A673 (cell line): ENCODE measurements at regions not wholly inside any gene's neighbourhood (a gene's known extent, or its start where the extent isn't known, plus 50 kb on each side); places are given as distances from the start of the nearest gene placed in this dataset.
"Not testable (repeated sequence)": the region's sequence is repeated elsewhere in the genome, so short reads cannot be mapped to it uniquely, and the experiment has no call there.

ENCODE experiments used
- BruUV-seq: library from RNA; stranded (reverse); fragments of 400-500 nt; replicated peaks from 2 replicates; lab custom pipeline; 2021; lab: Mats Ljungman, UMichigan
- CTCF ChIA-PET: fragments of 300-600 bp; sonication (Branson Sonifier 250); formaldehyde crosslinking; loops from one replicate; lab custom pipeline; 2022; ENCODE audit warnings: antibody characterized with exemption; lab: Charles Lee
- POLR2A ChIA-PET: fragments of 300-600 bp; sonication (Branson Sonifier 250); formaldehyde crosslinking; loops from one replicate; lab custom pipeline; 2022; ENCODE audit warnings: antibody characterized with exemption; ENCODE audit not compliant: low non-redundant PET; lab: Charles Lee
- DNase-seq: peaks from one replicate; pipeline ENCODE4 v3.0.0-alpha.2; 2015; ENCODE audit warnings: low spot score
- H3K27ac ChIP-seq: fragments of 200-600 bp; sonication (generic); 2 replicates; pipeline ENCODE4 v1.5.1; 2016; ENCODE audit warnings: mixed run types, low read depth, mild to moderate bottlenecking, mixed read lengths, antibody characterized with exemption, low read length; ENCODE audit not compliant: poor library complexity, severe bottlenecking
- H3K27me3 ChIP-seq: fragments of 200-600 bp; sonication (generic); replicated peaks from 2 replicates; pipeline ENCODE4 v1.6.1; 2017; ENCODE audit warnings: mixed run types, low read depth, mild to moderate bottlenecking, mixed read lengths, antibody characterized with exemption, low read length; ENCODE audit not compliant: insufficient read depth, poor library complexity
- H3K36me3 ChIP-seq: fragments of 200-600 bp; sonication (generic); 2 replicates; pipeline ENCODE4 v1.6.1; 2016; ENCODE audit warnings: mixed run types, mild to moderate bottlenecking, mixed read lengths, antibody characterized with exemption, low read length; ENCODE audit not compliant: insufficient read depth, poor library complexity, severe bottlenecking
- H3K4me1 ChIP-seq: fragments of 200-600 bp; sonication (generic); 2 replicates; pipeline ENCODE4 v1.6.1; 2017; ENCODE audit warnings: mixed run types, mild to moderate bottlenecking, mixed read lengths, antibody characterized with exemption, low read length; ENCODE audit not compliant: insufficient read depth, poor library complexity, severe bottlenecking
- H3K4me3 ChIP-seq: fragments of 200-600 bp; sonication (generic); 2 replicates; pipeline ENCODE4 v1.5.1; 2016; ENCODE audit warnings: low read depth, mixed run types, mild to moderate bottlenecking, mixed read lengths, low read length; ENCODE audit not compliant: poor library complexity, severe bottlenecking
- H3K9me3 ChIP-seq: fragments of 200-600 bp; sonication (generic); 2 replicates; pipeline ENCODE4 v1.6.1; 2016; ENCODE audit warnings: mixed run types, low read depth, mild to moderate bottlenecking, mixed read lengths, antibody characterized with exemption, low read length; ENCODE audit not compliant: poor library complexity, severe bottlenecking
- CTCF ChIP-seq: fragments of 300-800, 200-600 bp; sonication (generic); conservative IDR thresholded peaks from 2 replicates; pipeline ENCODE4 v1.5.1; 2017; ENCODE audit warnings: low read depth, mild to moderate bottlenecking, antibody characterized with exemption, low read length, moderate library complexity, mixed read lengths
- EZH2 ChIP-seq: fragments of 200-600 bp; sonication (generic); IDR thresholded peaks from 2 replicates; pipeline ENCODE4 v1.6.1; 2017; ENCODE audit warnings: borderline replicate concordance, low read depth, mild to moderate bottlenecking, mixed read lengths, antibody characterized with exemption, low read length; ENCODE audit not compliant: poor library complexity, severe bottlenecking
- intact Hi-C: fragments of 100-400 bp; cut with micrococcal nuclease; formaldehyde crosslinking; loops from one replicate; pipeline ENCODE4 v1.10.0; 2022; ENCODE audit not compliant: unreplicated experiment

DNA sequence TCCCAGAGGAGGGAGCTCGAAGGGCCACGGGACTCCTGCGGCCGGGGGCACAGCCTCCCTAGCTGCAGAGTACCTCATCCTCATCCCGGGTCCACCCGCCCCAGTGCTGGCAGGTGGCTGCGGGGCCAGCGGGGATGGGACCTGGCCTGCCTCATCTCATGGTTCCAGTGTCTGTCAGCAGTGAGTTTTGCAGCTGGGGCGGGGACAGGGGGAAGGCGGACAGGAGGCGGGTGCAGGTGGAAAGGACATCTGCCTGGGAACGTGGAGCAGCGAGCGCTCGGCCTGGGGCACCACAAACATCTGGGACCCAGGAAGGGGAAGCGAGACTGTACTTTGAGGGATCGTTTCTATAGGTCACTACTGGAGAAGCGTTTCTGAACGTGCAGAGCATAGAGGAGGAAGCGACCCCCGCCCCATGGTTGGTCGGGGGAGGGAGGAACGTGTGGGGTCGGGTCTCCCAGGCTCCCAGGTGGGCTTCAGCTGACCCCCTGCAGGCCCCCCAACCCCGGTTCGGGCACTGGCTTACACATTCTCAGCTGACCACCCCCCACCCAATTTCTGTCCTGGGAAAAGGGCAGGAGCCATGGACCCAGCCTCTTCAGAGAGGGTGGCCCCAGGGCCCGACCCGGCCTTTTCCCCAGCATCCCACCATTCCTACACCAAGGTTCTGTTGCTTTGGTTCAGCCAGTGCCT, 56.5 kb upstream of the NOTCH1 start:
- no peaks in the 10 kb centered on the region for H3K36me3 ChIP-seq
- no peak for TF ChIP-seq CTCF
- TF ChIP-seq EZH2 = no peak
- intact Hi-C loops = no loop called here
- DNase-seq = no peak
- BruUV-seq = no TSS peak
- H3K27me3 ChIP-seq = no peaks in the 10 kb centered on the region
- ChIA-PET POLR2A (no interaction called here), CTCF (no interaction called here)
- H3K4me3 ChIP-seq = no peak overlapping the region
- H3K27ac ChIP-seq = no peak overlapping the region
- no peaks in the 10 kb centered on the region for H3K4me1 ChIP-seq
- H3K9me3 ChIP-seq = no peaks in the 10 kb centered on the region

GRCh38 chr9:136601250-136601973, 55.6 kb upstream of the NOTCH1 start:
- H3K27me3 ChIP-seq, intact Hi-C loops, H3K9me3 ChIP-seq, H3K4me1 ChIP-seq, CTCF ChIA-PET, BruUV-seq, DNase-seq, H3K4me3 ChIP-seq, H3K36me3 ChIP-seq, H3K27ac ChIP-seq, POLR2A ChIA-PET: not testable (repeated sequence)

DNA sequence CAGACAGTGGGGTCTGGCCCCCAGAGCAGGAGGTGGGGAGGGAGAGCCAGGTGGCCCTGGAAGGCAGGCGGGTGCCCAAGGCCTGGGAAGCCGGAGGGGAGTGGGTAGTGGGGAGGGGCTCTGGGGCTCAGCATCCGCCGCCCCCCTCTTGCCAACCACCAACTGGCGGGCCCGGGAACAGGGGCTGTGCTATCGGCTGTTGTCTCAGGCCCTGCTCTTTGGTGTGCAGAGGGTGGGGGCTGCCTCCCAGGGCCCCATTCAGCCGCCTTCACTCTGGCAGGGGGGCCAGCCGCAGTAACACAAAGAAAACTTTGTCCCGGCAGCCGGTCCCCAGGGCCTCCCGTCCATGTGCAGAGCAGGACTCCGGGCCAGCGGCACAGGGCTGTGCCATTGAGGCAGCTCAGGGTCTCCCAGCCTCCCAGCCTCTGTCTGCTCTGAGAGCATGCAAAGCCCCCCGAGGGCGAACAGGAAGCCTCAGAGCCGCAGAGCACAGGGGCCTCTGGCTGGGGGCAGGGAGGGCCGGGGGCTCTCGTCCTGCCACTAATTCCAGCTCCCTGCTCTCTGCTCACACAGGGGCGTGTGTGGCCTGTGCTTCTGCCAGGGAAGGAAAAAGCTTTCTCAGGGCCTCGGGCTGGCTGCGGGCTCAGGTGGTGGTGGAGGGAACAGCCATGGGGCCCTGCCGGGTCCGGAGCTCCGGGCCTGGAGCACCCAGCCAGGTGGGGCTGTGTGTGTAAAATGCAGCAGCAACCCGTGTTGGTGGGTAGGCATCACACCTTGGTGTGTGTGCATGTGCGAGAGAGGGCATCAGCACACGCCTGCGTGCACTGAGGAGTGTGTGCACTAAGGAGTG, 54.2 kb upstream of the NOTCH1 start:
- Histone ChIP-seq H3K27me3 (no peaks in the 10 kb centered on the region), H3K4me1 (no peaks in the 10 kb centered on the region), H3K27ac (peak overlapping the region; percentile 10), H3K36me3 (no peaks in the 10 kb centered on the region), H3K4me3 (no peak overlapping the region), H3K9me3 (no peaks in the 10 kb centered on the region)
- ChIA-PET POLR2A (no interaction called here), CTCF (no interaction called here)
- no TSS peak for BruUV-seq
- DNase-seq = no peak
- TF ChIP-seq CTCF (no peak), EZH2 (no peak)
- intact Hi-C loops = no loop called here
